ENCODE measurements at regions not wholly inside any gene's neighbourhood (a gene's known extent, or its start where the extent isn't known, plus 50 kb on each side); places are given as distances from the start of the nearest gene placed in this dataset.

DNA sequence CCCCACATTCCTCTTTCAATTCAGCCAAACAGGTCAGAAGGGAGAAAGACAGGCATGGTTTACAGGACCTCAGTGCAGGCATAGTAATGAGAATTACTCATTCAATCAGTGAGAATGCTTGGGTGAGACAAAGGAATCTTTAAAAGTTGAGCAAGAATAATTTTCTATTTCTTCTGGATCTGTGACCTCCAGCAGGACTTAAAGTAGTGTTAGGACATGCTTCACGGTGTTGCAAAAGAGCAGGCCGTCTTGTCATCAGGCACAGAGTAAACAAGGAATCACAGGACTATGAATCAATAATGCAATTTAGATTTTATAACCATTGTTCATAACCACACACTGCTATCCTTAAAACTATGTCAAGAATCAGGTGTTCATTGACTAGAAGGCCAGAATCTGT is 130.6 kb upstream of the GLRA2 start:
- no peak for TF ChIP-seq EZH2 (IDR thresholded peaks at IDR 0.05; ENCODE audit: borderline replicate concordance, low read depth, low read length, severe bottlenecking)
- no peak for TF ChIP-seq GATA2 (IDR thresholded peaks at IDR 0.05; ENCODE audit: insufficient read depth, insufficient read length, low read depth, low read length)
- no peak for TF ChIP-seq FOS (IDR thresholded peaks at IDR 0.05; ENCODE audit: borderline replicate concordance, insufficient read depth, low read length)
- TF ChIP-seq, protein P1, sequence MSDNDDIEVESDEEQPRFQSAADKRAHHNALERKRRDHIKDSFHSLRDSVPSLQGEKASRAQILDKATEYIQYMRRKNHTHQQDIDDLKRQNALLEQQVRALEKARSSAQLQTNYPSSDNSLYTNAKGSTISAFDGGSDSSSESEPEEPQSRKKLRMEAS (IDR thresholded peaks at IDR 0.05; ENCODE audit: insufficient read depth, insufficient read length) = no peak
- TF ChIP-seq JUN (IDR thresholded peaks at IDR 0.05; ENCODE audit: borderline replicate concordance, insufficient read depth, insufficient read length, low read depth) = no peak
- TF ChIP-seq MYC (IDR thresholded peaks at IDR 0.05; ENCODE audit: low read depth, low read length) = no peak
- no peak for TF ChIP-seq POLR2AphosphoS5 (IDR thresholded peaks at IDR 0.05; ENCODE audit: insufficient read depth, low read depth, low read length)
- TF ChIP-seq POLR2A (IDR thresholded peaks at IDR 0.05; ENCODE audit: low read depth, low read length) = no peak
- TF ChIP-seq, protein P2, sequence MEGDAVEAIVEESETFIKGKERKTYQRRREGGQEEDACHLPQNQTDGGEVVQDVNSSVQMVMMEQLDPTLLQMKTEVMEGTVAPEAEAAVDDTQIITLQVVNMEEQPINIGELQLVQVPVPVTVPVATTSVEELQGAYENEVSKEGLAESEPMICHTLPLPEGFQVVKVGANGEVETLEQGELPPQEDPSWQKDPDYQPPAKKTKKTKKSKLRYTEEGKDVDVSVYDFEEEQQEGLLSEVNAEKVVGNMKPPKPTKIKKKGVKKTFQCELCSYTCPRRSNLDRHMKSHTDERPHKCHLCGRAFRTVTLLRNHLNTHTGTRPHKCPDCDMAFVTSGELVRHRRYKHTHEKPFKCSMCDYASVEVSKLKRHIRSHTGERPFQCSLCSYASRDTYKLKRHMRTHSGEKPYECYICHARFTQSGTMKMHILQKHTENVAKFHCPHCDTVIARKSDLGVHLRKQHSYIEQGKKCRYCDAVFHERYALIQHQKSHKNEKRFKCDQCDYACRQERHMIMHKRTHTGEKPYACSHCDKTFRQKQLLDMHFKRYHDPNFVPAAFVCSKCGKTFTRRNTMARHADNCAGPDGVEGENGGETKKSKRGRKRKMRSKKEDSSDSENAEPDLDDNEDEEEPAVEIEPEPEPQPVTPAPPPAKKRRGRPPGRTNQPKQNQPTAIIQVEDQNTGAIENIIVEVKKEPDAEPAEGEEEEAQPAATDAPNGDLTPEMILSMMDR (IDR thresholded peaks at IDR 0.05; ENCODE audit: extremely low read depth in 1 of 2, insufficient read depth in 1 of 2, low read depth in 1 of 2, low read length in 2 of 2) = no peak
- no peaks in the 10 kb centered on the region for H3K4me1 ChIP-seq (ENCODE audit: control insufficient read depth, extremely low read depth, insufficient read depth, low read length)
- CTCF ChIA-PET = no interaction called here
- no peak overlapping the region for H3K9ac ChIP-seq (replicated peaks; ENCODE audit: extremely low read depth, insufficient read depth, low read length)
- no peaks in the 10 kb centered on the region for H4K20me1 ChIP-seq (replicated peaks; ENCODE audit: control insufficient read depth, extremely low read depth, insufficient read depth, low read length)
- no peak for FAIRE-seq
- no peak overlapping the region for H3K4me3 ChIP-seq (replicated peaks in 1 of 3; ENCODE audit: insufficient read depth in 1 of 3, low read depth in 1 of 3, low read length in 3 of 3)
- H3K36me3 ChIP-seq (ENCODE audit: control insufficient read depth in 2 of 2, extremely low read depth in 1 of 2, insufficient read depth in 2 of 2, low read length in 2 of 2) = no peaks in the 10 kb centered on the region
- no peak for DNase-seq (ENCODE audit: low read depth, low spot score)
- no TSS peak for BruUV-seq (replicated peaks)
- H3K79me2 ChIP-seq (ENCODE audit: control insufficient read depth, insufficient read depth, low read length) = no peaks in the 10 kb centered on the region
- dilution Hi-C loops (cut with MboI; ENCODE audit: extremely low pct_ligation_motif_present, low sequenced_read_pairs) (no loop called here), intact Hi-C loops (cut with micrococcal nuclease) (no loop called here)
- H3K27me3 ChIP-seq (ENCODE audit: control insufficient read depth in 2 of 2, insufficient read depth in 2 of 2, low read length in 2 of 2) = no peaks in the 10 kb centered on the region
- no peaks in the 10 kb centered on the region for H3K9me3 ChIP-seq (replicated peaks; ENCODE audit: control insufficient read depth, insufficient read depth, low read length)
- no peak overlapping the region for H3K4me2 ChIP-seq (ENCODE audit: insufficient read depth, low read length)
- no peak overlapping the region for H2AFZ ChIP-seq (ENCODE audit: low read depth, low read length)
- POLR2A ChIA-PET = no interaction called here
- H3K27ac ChIP-seq (ENCODE audit: insufficient read depth, low read depth, low read length) = no peak overlapping the region
- no peaks in the 10 kb centered on the region for H3K9me1 ChIP-seq (replicated peaks; ENCODE audit: control insufficient read depth, extremely low read depth, insufficient read depth, low read length)

Data from endothelial cell of umbilical vein (primary cell).